Effector memory CD4-positive, alpha-beta T cell (primary cell): ENCODE measurements at regions not wholly inside any gene's neighbourhood (a gene's known extent, or its start where the extent isn't known, plus 50 kb on each side); places are given as distances from the start of the nearest gene placed in this dataset.

Source experiments
- DNase-seq, 3 donors: peaks; one replicate each; pipeline ENCODE4 v3.0.0-alpha.2; 2020
- H3K27ac ChIP-seq: 2 replicates; pipeline ENCODE4 v1.7.0; 2013; ENCODE audit warnings: mild to moderate bottlenecking, low read length, moderate library complexity; ENCODE audit not compliant: insufficient read depth, poor library complexity, severe bottlenecking
- H3K27me3 ChIP-seq: replicated peaks from 2 replicates; pipeline ENCODE4 v1.7.0; 2013; ENCODE audit warnings: mild to moderate bottlenecking, low read length; ENCODE audit not compliant: insufficient read depth, control insufficient read depth, poor library complexity, severe bottlenecking
- H3K36me3 ChIP-seq: 2 replicates; pipeline ENCODE4 v1.7.0; 2013; ENCODE audit warnings: mild to moderate bottlenecking, low read length, moderate library complexity; ENCODE audit not compliant: control insufficient read depth, insufficient read depth
- H3K4me1 ChIP-seq: 2 replicates; pipeline ENCODE4 v1.7.0; 2013; ENCODE audit warnings: low read length, mild to moderate bottlenecking; ENCODE audit not compliant: control insufficient read depth, insufficient read depth, poor library complexity, severe bottlenecking
- H3K4me3 ChIP-seq: 2 replicates; pipeline ENCODE4 v1.7.0; 2013; ENCODE audit warnings: low read length, low read depth, mild to moderate bottlenecking; ENCODE audit not compliant: insufficient read depth, poor library complexity, severe bottlenecking
- H3K9me3 ChIP-seq: 2 replicates; pipeline ENCODE4 v1.7.0; 2013; ENCODE audit warnings: mild to moderate bottlenecking, low read length, moderate library complexity; ENCODE audit not compliant: control insufficient read depth

DNA sequence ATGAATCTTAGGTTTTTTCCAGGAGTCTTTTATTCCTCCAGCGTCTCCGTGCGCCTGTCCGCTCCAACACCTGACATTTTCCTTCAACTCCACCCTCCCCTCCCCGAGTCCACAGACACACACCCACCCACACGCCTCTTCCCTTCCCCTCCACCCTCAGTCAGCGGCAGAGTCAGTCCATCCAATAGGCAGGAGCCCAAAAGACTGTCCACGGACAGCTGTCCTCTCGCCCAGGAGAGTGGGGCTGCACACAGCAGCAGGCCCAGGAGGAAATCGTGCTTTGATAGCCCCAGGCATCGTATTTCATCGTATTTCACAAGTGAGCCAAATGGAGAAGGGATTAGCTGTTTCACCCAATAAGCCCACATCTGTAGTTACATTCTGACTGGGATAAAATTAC, 285.1 kb downstream of the ZEB1 start:
- Histone ChIP-seq H3K4me1 (peaks cover 8% of the 10 kb centered on the region), H3K27me3 (no peaks in the 10 kb centered on the region), H3K9me3 (no peaks in the 10 kb centered on the region), H3K36me3 (no peaks in the 10 kb centered on the region), H3K27ac (no peak overlapping the region), H3K4me3 (peak overlapping the region; percentile 68)
- no peak for DNase-seq

DNA sequence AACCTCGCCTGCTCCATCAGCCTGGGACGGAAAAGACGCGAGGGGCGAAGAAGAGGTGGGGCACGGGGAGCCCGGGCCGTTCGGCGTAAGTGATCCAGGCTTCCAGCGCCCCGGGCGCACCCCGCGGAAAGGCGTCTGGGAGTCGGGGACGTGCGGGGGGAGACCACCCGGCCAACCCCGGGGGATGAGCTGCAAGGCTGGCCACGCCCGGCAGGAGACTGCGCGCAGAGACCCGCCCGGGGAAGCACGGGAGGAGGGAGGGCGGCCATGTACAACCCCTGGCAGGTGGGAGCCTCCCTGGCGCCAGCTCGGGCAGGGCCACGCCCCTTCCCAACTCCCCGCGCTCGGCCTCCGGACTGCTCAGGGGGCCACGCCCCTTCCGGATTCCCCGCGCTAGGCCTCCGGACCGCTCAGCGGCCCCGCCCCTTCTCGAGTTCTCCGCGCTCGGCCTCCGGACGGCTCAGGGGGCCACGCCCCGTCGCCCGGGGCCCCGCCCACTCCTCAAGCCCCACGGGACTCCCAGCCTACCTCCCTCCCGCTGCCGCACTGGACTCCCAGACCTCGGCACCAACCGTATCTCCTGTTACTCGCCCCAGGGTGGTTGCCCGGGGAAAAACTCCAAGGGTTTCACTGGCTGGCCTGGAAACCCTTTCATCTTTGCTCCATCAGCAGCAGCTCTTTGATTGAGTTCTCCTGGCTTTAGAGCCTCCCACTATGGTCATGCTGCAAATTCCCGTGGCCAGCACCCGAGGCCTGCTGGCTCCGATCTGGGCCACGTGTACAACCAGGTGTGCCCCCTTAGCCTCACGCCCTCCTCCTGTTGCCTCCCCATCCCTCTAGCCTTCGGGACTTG, 284.4 kb downstream of the ZEB1 start:
- H3K9me3 ChIP-seq: no peaks in the 10 kb centered on the region
- H3K4me3 ChIP-seq: peak overlapping the region; percentile 68
- peak; percentile 43 to 61 (median 56) for DNase-seq
- no peaks in the 10 kb centered on the region for H3K27me3 ChIP-seq
- H3K4me1 ChIP-seq: peaks cover 8% of the 10 kb centered on the region
- no peak overlapping the region for H3K27ac ChIP-seq
- no peaks in the 10 kb centered on the region for H3K36me3 ChIP-seq

DNA sequence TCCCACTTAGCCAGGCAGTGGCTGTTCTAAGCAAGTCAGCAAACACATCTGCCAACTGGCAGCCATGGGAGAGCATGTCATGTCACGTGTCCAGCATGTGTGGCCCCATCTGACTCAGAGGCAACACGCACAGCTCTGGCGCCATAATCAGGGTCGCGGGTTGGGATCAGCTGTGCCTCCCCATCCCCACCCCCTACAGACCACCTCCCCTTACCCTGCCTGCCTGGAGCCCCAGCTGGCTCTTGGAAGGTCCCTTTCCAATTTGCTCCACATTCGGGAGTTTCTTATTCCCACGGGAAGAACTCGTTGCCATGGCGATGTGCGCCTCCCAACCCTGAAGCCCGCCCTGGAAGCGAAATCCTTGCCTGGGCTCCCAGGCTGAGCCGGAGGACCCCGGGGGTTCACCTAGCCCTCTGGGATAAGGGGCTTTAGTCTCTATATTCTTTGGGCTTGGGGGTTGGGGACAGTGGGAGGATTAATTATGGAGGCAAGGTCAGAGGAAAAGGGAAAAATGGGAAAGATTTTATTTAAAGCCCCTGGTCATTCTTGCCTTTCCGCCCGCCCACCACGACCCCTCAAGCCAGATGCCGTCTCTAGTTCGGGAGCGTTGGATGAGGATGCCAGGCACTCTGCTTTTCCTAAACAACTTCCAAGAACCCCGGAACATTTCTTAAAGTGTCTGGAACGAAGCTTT, 283.7 kb downstream of the ZEB1 start:
- DNase-seq: no peak
- peak overlapping the region; percentile 68 for H3K4me3 ChIP-seq
- no peaks in the 10 kb centered on the region for H3K27me3 ChIP-seq
- H3K9me3 ChIP-seq: no peaks in the 10 kb centered on the region
- peaks cover 8% of the 10 kb centered on the region for H3K4me1 ChIP-seq
- no peaks in the 10 kb centered on the region for H3K36me3 ChIP-seq
- H3K27ac ChIP-seq: no peak overlapping the region

DNA sequence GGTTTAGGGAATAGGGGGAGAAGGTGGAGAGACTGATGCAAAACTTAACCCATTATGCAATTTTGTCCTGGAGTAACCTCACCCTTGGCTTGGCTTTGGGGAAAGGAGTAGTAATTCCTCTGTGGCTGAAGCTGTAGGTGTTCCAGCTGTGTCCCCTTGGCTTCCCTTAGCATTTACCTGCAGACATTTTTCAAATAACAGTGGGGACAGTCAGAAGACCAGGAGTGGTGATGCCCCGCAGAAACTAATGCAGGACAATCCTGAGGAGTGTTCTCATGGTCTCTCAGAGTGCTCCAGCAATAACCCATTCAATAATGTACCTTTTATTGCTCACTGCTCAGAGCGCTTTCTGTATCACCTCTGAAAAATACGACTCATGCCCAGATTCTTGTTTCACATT, 282.1 kb downstream of the ZEB1 start:
- DNase-seq: no peak
- H3K9me3 ChIP-seq: no peaks in the 10 kb centered on the region

DNA sequence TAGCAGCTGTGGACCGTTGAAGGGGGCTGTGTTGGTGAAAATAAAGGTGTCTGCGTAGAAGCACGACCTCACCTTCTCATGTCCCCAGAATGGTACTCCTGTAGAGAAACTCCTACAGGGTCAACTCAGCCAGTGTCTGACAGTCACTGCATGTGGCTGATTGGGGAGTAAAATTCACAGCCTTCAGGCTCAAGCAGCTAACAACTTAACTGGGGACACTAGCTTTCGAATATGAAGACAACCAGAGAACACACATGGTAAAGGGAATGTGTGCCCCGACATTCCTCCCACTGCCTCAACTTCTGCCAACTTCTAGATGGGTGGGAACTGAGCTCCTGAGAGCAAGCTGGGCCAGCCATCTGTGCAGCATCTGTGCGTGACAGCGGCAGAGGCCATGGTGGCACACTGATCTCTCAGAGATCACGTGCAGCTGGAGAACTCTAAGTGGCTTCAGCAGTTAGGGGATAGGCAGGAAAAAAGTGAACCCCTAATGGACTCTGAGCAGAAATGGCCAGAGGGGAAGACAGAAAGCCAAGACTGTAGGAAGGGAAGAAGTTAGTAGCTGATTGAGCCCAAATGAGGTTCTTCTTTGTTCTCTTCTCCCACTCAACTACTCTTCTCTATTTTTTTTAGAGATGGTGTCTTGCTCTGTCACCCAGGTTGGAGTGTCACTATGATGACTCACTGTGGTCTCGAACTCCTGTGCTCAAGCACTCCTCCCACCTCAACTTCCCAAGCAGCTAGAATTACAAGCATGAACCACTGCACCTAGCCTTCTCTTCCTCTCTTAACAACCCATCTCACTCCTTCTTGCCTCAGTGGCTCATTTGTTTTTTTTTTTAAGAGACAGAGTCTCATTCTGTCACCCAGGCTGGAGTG, 280.8 kb downstream of the ZEB1 start:
- H3K9me3 ChIP-seq: no peaks in the 10 kb centered on the region
- no peaks in the 10 kb centered on the region for H3K36me3 ChIP-seq
- no peak for DNase-seq
- H3K27me3 ChIP-seq: no peaks in the 10 kb centered on the region
- peaks cover 8% of the 10 kb centered on the region for H3K4me1 ChIP-seq
- H3K4me3 ChIP-seq: no peak overlapping the region
- no peak overlapping the region for H3K27ac ChIP-seq

More for the DNA sequence above, 282.1 kb downstream of the ZEB1 start:
- Histone ChIP-seq H3K27ac (no peak overlapping the region), H3K36me3 (no peaks in the 10 kb centered on the region), H3K4me3 (no peak overlapping the region), H3K4me1 (peaks cover 8% of the 10 kb centered on the region), H3K27me3 (no peaks in the 10 kb centered on the region)

DNA sequence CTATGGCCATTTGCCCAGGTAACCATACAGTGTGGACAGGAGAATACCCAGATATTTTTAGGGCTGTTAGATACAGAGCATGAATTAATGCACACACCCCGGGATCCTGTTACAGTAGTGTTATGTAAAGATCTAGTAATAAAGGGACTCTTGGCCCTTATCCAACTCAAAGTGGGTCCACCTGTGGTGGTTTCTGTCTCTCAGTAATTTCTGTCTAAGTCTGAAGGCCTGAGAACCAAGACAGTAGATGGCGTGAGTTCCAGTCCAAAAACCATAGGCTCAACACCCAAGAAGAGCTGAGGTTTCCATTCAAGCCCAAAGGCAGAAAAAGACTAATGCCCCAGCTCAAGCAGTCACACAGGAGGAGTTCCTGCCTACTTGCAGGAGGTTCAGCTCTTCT, 277.7 kb downstream of the ZEB1 start:
- Histone ChIP-seq H3K27ac (no peak overlapping the region), H3K27me3 (peaks cover 6% of the 10 kb centered on the region), H3K36me3 (no peaks in the 10 kb centered on the region), H3K4me3 (no peak overlapping the region), H3K9me3 (peaks cover 3% of the 10 kb centered on the region), H3K4me1 (no peaks in the 10 kb centered on the region)
- no peak for DNase-seq

DNA sequence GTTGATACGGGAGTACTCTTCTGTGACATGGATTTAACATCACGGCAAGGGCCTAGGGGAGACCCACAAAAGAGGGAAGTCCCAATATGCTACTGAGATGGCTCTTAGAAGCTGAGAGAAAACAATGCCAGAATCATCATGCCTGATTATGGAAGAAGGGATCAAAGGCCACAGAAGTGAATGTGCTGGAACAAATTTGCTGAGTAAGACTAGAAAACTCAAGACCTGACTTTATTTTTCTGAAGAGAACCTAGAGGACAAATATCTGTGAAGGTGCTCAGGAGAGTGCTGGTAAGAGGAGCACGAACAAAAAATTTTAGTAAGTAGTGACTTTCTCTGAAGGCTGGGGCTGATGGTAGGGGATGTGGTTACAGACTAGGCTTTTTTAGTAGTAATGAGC, 277.0 kb downstream of the ZEB1 start:
- no peak for DNase-seq
- peaks cover 3% of the 10 kb centered on the region for H3K9me3 ChIP-seq
- peaks cover 6% of the 10 kb centered on the region for H3K27me3 ChIP-seq
- H3K4me1 ChIP-seq: no peaks in the 10 kb centered on the region
- no peaks in the 10 kb centered on the region for H3K36me3 ChIP-seq
- no peak overlapping the region for H3K27ac ChIP-seq
- no peak overlapping the region for H3K4me3 ChIP-seq

DNA sequence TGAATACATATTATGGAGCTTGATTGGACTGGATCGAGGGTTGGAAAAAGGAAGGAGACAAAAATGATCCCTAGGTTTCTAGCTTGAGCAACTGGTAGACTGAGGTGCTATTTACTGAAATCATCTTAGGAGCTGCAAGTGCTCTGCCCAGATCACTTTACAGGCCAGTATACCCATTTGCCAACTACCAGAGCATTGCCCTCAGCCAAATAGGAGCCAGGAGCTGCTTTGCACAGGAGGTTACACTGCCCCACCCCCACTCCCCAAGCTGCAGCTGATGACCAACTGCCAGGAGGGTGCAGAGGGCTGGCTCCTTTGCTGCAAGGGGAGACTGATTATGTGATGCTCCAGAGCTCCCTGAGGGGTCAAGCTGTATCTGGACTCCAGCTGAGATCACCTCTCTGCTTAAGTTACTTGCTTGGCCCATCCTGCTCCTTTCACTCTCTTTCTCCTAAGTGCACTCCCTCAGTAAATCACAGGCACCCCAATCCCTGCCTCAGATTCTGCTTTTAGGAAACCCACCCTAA, 275.4 kb downstream of the ZEB1 start:
- no peak for DNase-seq
- peaks cover 6% of the 10 kb centered on the region for H3K27me3 ChIP-seq
- peaks cover 3% of the 10 kb centered on the region for H3K9me3 ChIP-seq
- H3K36me3 ChIP-seq: no peaks in the 10 kb centered on the region
- no peak overlapping the region for H3K27ac ChIP-seq
- H3K4me3 ChIP-seq: no peak overlapping the region
- no peaks in the 10 kb centered on the region for H3K4me1 ChIP-seq

DNA sequence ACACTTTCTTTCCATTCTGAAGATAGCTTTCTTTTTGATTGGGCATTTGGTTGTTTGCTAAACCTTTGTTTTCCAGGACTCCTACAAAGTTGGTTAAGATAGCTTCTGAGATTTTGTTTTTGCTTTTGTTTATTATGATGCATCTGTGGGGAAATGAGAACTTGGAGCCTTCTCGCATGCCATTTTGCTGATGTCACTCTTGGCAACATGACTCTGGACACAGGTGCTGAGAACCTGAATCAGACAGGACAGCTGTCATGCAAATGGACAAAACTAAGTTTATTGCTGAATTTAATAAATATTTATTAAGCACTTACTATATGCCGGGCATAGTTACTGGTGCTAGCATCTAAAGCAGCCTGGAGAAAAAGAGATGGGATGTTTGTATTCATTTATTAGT, 274.1 kb downstream of the ZEB1 start:
- H3K4me1 ChIP-seq: no peaks in the 10 kb centered on the region
- no peak overlapping the region for H3K4me3 ChIP-seq
- H3K36me3 ChIP-seq: no peaks in the 10 kb centered on the region
- H3K27me3 ChIP-seq: peaks cover 6% of the 10 kb centered on the region
- H3K27ac ChIP-seq: no peak overlapping the region
- H3K9me3 ChIP-seq: peaks cover 3% of the 10 kb centered on the region
- no peak for DNase-seq
